B cell (primary cell): ENCODE measurements at regions not wholly inside any gene's neighbourhood (a gene's known extent, or its start where the extent isn't known, plus 50 kb on each side); places are given as distances from the start of the nearest gene placed in this dataset.

Experiments used
- ATAC-seq: fragments of 200-7000 bp; cut with Tn5 transposase; one replicate; pipeline ENCODE4 v1.10.0; 2021; ENCODE audit warnings: low read depth, mild to moderate bottlenecking, moderate number of reproducible peaks, moderate library complexity
- CTCF ChIA-PET: fragments of 350-600 bp; sonication (Branson Sonifier 250); formaldehyde crosslinking; loops from one replicate; lab custom pipeline; 2021; ENCODE audit warnings: antibody characterized with exemption, inconsistent platforms; lab: Charles Lee
- POLR2A ChIA-PET: fragments of 350-600 bp; sonication (Branson Sonifier 250); formaldehyde crosslinking; loops from one replicate; lab custom pipeline; 2021; ENCODE audit warnings: antibody characterized with exemption; lab: Charles Lee
- DNase-seq: peaks from one replicate; pipeline ENCODE4 v3.0.0; 2013
- H2AFZ ChIP-seq: 2 replicates; pipeline ENCODE4 v1.6.1; 2012; ENCODE audit warnings: mild to moderate bottlenecking, low read depth, low read length; ENCODE audit not compliant: insufficient read depth, poor library complexity, severe bottlenecking
- H3K27ac ChIP-seq, 2 donors: 1 replicate in 1 of 2; 2 replicates in 1 of 2; pipeline ENCODE4 v1.5.1; 2012 to 2013; ENCODE audit warnings: low read length in 2 of 2, mild to moderate bottlenecking in 2 of 2, moderate library complexity in 1 of 2
- H3K27me3 ChIP-seq, 4 experiments: fragments of 200-600 bp in 1 of 4; sonication (generic) in 1 of 4; replicated peaks in 1 of 4; 1 replicate in 2 of 4; 2 replicates in 2 of 4; pipeline versions ENCODE4 v1.6.1 to v1.7.0; 2013 to 2016; ENCODE audit warnings: low read length in 3 of 4, mild to moderate bottlenecking in 2 of 4, mixed read lengths in 1 of 4, moderate library complexity in 1 of 4; ENCODE audit not compliant: insufficient read depth in 4 of 4, control insufficient read depth in 3 of 4; ENCODE audit errors: control extremely low read depth in 1 of 4
- H3K36me3 ChIP-seq, 2 experiments: replicated peaks in 1 of 2; 1 replicate in 1 of 2; 2 replicates in 1 of 2; pipeline versions ENCODE4 v1.6.1 to v1.7.1; 2013; ENCODE audit warnings: low read length in 1 of 2; ENCODE audit not compliant: insufficient read depth in 2 of 2, control insufficient read depth in 1 of 2; ENCODE audit errors: control extremely low read depth in 1 of 2, extremely low read depth in 1 of 2
- H3K4me1 ChIP-seq, 2 donors: fragments of 200-600 bp in 1 of 2; sonication (generic) in 1 of 2; 1 replicate in 1 of 2; 2 replicates in 1 of 2; pipeline versions ENCODE4 v1.5.1 to v1.6.1; 2013 to 2017; ENCODE audit warnings: low read length in 2 of 2; ENCODE audit not compliant: control insufficient read depth in 2 of 2, insufficient read depth in 2 of 2
- H3K4me2 ChIP-seq: replicated peaks from 2 replicates; pipeline ENCODE3; 2012; ENCODE audit warnings: mild to moderate bottlenecking, low read depth, low read length; ENCODE audit not compliant: poor library complexity, severe bottlenecking
- H3K4me3 ChIP-seq, 5 experiments: fragments of 200-600 bp in 1 of 5; sonication (generic) in 1 of 5; 1 replicate in 3 of 5; 2 replicates in 2 of 5; pipeline versions ENCODE4 v1.5.1 to v1.7.0; 2011 to 2016; ENCODE audit warnings: low read length in 4 of 5, mild to moderate bottlenecking in 4 of 5, low read depth in 2 of 5, control low read depth in 1 of 5, moderate library complexity in 1 of 5; ENCODE audit not compliant: insufficient read depth in 1 of 5; ENCODE audit errors: control extremely low read depth in 1 of 5, extremely low read depth in 1 of 5
- H3K79me2 ChIP-seq: fragments of 200-600 bp; sonication (generic); one replicate; pipeline ENCODE4 v1.6.0; 2016; ENCODE audit warnings: low read length; ENCODE audit not compliant: control insufficient read depth, insufficient read depth
- H3K9ac ChIP-seq: fragments of 200-600 bp; sonication (generic); 2 replicates; pipeline ENCODE4 v1.6.1; 2017; ENCODE audit warnings: mild to moderate bottlenecking, low read length, moderate library complexity
- H3K9me3 ChIP-seq, 3 donors: one replicate each; pipeline versions ENCODE4 v1.6.1 to v1.7.1; 2013; ENCODE audit warnings: low read length in 2 of 3; ENCODE audit not compliant: control insufficient read depth in 2 of 3, insufficient read depth in 1 of 3; ENCODE audit errors: control extremely low read depth in 1 of 3
- H4K20me1 ChIP-seq: 2 replicates; pipeline ENCODE4 v1.6.0; 2012; ENCODE audit warnings: mild to moderate bottlenecking, low read length; ENCODE audit not compliant: insufficient read depth, control insufficient read depth, poor library complexity, severe bottlenecking
- H3K27ac Mint-ChIP-seq: one replicate; pipeline ENCODE4 v1.8.0; 2021; ENCODE audit warnings: mixed read lengths
- H3K27me3 Mint-ChIP-seq: one replicate; pipeline ENCODE4 v1.8.0; 2021; ENCODE audit warnings: mixed read lengths
- H3K4me1 Mint-ChIP-seq: one replicate; pipeline ENCODE4 v1.8.0; 2021; ENCODE audit warnings: mixed read lengths
- H3K4me3 Mint-ChIP-seq: one replicate; pipeline ENCODE4 v1.8.0; 2021; ENCODE audit warnings: mixed read lengths
- H3K9me3 Mint-ChIP-seq: one replicate; pipeline ENCODE4 v1.8.0; 2022; ENCODE audit warnings: mixed read lengths; ENCODE audit not compliant: insufficient read depth
- EZH2 ChIP-seq: IDR thresholded peaks from 2 replicates; pipeline ENCODE4 v1.6.1; 2012; ENCODE audit warnings: borderline replicate concordance, low read depth, mild to moderate bottlenecking, moderate library complexity, low read length; ENCODE audit not compliant: insufficient read depth, poor library complexity, severe bottlenecking
- WGBS: methylation state at CpG from one replicate; pipeline ENCODE4 v1.1.5; 2013; ENCODE audit warnings: missing lambda C conversion rate; ENCODE audit not compliant: insufficient coverage; 5-methylcytosine and 5-hydroxymethylcytosine counted together
- intact Hi-C: fragments of 100-400 bp; cut with micrococcal nuclease; formaldehyde crosslinking; loops from one replicate; pipeline ENCODE4 v1.10.0; 2022
- TF ChIP-seq, protein P1 (sequence below): fragments of 200-600 bp; IDR thresholded peaks from one replicate; pipeline ENCODE4 v1.8.0; 2022; ENCODE audit warnings: antibody characterized with exemption, mild to moderate bottlenecking

- H2AFZ ChIP-seq, result no peak overlapping the region
These were observed 138.6 kb downstream of the EMX2 start for GRCh38 chr10:117681104-117681503.

DNA sequence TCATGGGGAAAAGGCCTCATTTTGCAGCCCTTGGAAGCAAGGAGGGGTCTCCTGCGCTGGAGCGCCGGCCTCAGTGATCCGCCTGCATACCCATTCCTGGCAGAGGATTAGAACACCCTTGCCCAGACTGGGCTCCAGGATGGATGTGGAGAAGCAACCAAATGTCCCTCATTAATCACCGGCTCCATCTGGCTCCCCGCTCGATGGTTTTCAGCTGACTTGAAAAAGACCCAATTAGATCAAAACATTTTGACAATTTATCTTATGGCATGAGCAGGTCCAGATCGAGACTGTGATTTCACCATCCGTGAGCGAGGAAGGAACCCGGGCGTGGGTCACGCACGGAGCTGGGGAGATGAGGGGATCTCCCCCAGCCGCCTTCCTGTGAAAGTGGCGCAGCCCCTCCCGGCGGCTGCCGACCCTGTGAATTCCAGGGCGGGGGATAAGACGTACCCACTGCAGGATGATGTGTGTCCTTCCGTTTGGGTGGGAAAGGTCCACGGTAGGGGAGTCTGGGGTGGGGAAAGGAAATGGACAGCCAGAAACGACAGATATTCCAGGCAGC is 141.6 kb downstream of the EMX2 start:
- CTCF ChIA-PET, result no interaction called here
- Histone ChIP-seq H4K20me1 (no peaks in the 10 kb centered on the region), H3K4me2 (no peak overlapping the region), H3K27me3 (no peaks in the 10 kb centered on the region), H3K4me3 (no peak overlapping the region), H3K79me2 (no peaks in the 10 kb centered on the region), H3K9ac (no peak overlapping the region), H3K9me3 (peaks cover 0 to 6% (median 0%) of the 10 kb centered on the region in 3 donors), H2AFZ (no peak overlapping the region), H3K36me3 (no peaks in the 10 kb centered on the region), H3K4me1 (no peaks in the 10 kb centered on the region), H3K27ac (no peak overlapping the region)
- Mint-ChIP-seq H3K27me3 (peaks cover 10% of the 10 kb centered on the region), H3K4me1 (no peaks in the 10 kb centered on the region), H3K27ac (no peak overlapping the region), H3K9me3 (no peaks in the 10 kb centered on the region), H3K4me3 (no peak overlapping the region)
- 88% methylated on average over 20 of the region's 24 CpGs for WGBS
- intact Hi-C loops, result no loop called here
- POLR2A ChIA-PET, result no interaction called here
- no peak for TF ChIP-seq EZH2
- TF ChIP-seq, protein P1, sequence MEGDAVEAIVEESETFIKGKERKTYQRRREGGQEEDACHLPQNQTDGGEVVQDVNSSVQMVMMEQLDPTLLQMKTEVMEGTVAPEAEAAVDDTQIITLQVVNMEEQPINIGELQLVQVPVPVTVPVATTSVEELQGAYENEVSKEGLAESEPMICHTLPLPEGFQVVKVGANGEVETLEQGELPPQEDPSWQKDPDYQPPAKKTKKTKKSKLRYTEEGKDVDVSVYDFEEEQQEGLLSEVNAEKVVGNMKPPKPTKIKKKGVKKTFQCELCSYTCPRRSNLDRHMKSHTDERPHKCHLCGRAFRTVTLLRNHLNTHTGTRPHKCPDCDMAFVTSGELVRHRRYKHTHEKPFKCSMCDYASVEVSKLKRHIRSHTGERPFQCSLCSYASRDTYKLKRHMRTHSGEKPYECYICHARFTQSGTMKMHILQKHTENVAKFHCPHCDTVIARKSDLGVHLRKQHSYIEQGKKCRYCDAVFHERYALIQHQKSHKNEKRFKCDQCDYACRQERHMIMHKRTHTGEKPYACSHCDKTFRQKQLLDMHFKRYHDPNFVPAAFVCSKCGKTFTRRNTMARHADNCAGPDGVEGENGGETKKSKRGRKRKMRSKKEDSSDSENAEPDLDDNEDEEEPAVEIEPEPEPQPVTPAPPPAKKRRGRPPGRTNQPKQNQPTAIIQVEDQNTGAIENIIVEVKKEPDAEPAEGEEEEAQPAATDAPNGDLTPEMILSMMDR, result no peak
- ATAC-seq (no peak), DNase-seq (no peak)

More at GRCh38 chr10:117681104-117681503, 138.6 kb downstream of the EMX2 start:
- CTCF ChIA-PET, result no interaction called here
- no peaks in the 10 kb centered on the region for H3K27me3 ChIP-seq
- peaks cover 0 to 6% (median 0%) of the 10 kb centered on the region in 3 donors for H3K9me3 ChIP-seq
- no peaks in the 10 kb centered on the region for H3K4me1 Mint-ChIP-seq
- H3K79me2 ChIP-seq, result no peaks in the 10 kb centered on the region
- no peak for DNase-seq
- peaks cover 2% of the 10 kb centered on the region for H3K9me3 Mint-ChIP-seq
- H4K20me1 ChIP-seq, result no peaks in the 10 kb centered on the region
- H3K27me3 Mint-ChIP-seq, result peaks cover 7% of the 10 kb centered on the region
- H3K4me3 Mint-ChIP-seq, result no peak overlapping the region
- intact Hi-C loops, result no loop called here
- H3K9ac ChIP-seq, result no peak overlapping the region
- H3K4me1 ChIP-seq, result no peaks in the 10 kb centered on the region
- H3K27ac Mint-ChIP-seq, result no peak overlapping the region
- WGBS, result 100% methylated on average over 1 of the region's 3 CpGs
- H3K27ac ChIP-seq, result no peak overlapping the region
- H3K36me3 ChIP-seq, result no peaks in the 10 kb centered on the region
- TF ChIP-seq, protein P1, result no peak
- no peak for TF ChIP-seq EZH2
- H3K4me2 ChIP-seq, result no peak overlapping the region
- POLR2A ChIA-PET, result no interaction called here
- no peak for ATAC-seq
- H3K4me3 ChIP-seq, result no peak overlapping the region
